Activated T-cell treated with anti-CD3 and anti-CD28 coated beads for 48 hours (primary cell): ENCODE measurements at regions not wholly inside any gene's neighbourhood (a gene's known extent, or its start where the extent isn't known, plus 50 kb on each side); places are given as distances from the start of the nearest gene placed in this dataset.
"Not testable (repeated sequence)": the region's sequence is repeated elsewhere in the genome, so short reads cannot be mapped to it uniquely, and the experiment has no call there.

ENCODE experiments used
- DNase-seq: peaks from one replicate; pipeline ENCODE4 v3.0.0-alpha.2; 2020; ENCODE audit warnings: low read depth

DNA sequence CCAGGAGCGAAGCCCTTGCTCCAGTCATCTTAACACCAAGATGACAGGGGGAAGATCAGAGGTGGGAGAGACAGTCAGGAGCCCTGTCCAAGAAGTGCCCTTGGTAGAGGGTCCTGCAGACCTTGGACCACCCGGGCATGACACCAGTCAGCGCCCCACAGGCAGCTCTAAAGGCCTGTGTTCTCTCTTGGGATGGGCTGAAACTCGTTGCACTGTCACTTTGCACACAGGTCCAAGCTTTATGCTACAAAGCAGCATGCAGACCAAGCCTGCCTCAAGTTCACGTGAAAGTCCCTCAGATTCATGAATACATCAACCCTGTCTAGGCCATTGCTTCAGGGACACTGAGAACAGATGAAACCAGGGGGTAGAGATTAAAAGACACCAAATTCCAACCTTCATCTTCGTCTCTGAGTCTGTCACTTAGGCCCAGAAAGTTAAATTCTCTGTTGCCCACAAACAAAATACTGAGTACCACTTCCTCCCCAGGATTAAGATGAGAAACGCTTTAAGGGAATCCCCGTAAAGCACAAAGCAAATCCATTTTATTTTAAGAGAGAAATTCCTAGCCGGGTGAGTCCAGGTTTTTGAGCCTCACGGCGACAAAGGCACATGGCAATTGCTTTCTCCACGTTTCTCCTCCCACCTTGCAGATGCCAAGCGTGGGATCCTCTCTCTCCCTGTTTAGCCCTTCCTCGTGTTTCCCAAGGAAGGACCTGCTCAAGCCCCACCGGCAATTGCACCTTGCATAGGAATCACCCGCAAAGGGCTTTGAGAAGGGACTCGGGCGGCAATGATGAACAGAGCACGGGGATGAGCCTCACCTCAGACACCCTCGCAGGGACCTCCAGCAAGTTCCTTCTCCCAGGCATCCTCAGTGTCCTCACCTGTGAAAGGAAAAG, 75.0 kb upstream of the ID2 start:
- no peak for DNase-seq

GRCh38 chr2:8607606-8608005, 74.2 kb upstream of the ID2 start:
- no peak for DNase-seq

- DNase-seq: no peak
These were observed 73.4 kb upstream of the ID2 start for GRCh38 chr2:8608411-8608954.

DNA sequence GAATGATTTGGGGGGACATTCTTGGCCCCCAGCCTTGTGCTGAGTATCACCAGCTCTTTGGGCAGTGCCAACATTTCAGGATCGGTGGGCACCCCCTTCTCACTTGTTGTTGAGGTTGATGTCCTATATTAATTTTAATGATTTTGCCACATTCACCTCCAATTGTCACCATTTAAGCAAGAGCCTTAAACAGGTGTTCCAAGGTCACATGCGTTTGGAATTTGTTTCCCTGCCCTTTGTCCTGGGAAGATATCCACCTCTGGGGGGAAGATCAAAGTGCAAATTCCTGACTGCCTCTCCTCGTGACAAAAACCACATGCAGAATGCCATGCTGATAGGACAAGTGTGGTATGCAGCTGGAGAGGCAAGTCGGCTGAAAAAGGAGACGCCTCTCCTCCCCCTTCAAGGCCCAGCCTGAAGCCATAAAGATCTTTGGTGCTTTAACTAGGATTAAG, 72.5 kb upstream of the ID2 start:
- DNase-seq: no peak

GRCh38 chr2:8610775-8611174, 71.1 kb upstream of the ID2 start:
- DNase-seq: not testable (repeated sequence)

DNA sequence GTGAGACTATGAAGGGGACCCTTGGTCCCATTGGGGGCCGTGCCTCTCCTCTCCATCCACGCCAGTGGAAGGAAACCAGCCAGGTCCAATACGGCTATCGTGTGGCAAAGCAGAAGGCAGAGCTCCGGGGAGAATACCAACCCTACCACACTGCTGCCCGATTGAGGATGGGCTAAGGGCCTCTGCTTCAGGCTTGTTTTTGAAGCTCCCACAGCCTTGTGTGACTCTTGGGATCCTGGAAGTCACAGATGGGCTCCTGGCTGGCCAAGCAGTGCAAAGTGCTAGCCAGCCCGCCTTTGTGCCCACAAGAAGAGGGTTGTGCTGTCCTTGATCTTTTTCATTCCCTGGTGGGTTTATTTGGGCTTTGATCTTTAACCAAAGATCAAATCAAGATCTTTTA, 70.6 kb upstream of the ID2 start:
- DNase-seq: no peak

- DNase-seq: no peak
These were observed 70.2 kb upstream of the ID2 start for GRCh38 chr2:8611700-8612099.

- no peak for DNase-seq
These were observed 69.1 kb upstream of the ID2 start for GRCh38 chr2:8612734-8613179.

- not testable (repeated sequence) for DNase-seq
These were observed 68.5 kb upstream of the ID2 start for GRCh38 chr2:8613207-8613999.

DNA sequence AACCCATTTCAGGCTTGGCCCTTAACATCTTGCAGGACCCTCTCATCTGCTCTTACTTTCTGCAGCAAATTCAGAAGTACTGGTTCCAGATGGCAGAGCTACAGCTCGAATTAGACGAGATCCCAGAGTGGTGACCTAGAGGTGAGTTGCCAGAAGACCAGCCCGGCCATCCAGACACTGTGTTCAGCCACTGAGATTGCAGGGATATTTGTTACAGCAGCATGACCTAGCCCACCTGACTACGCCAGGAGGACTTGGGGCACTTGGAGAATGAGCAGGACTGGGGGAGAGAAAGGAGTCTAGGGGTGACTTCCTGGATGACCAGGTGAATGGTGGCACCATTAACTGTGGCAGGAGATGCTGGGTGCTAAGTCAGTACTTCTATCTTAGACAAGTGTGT, 67.2 kb upstream of the ID2 start:
- DNase-seq: no peak

DNA sequence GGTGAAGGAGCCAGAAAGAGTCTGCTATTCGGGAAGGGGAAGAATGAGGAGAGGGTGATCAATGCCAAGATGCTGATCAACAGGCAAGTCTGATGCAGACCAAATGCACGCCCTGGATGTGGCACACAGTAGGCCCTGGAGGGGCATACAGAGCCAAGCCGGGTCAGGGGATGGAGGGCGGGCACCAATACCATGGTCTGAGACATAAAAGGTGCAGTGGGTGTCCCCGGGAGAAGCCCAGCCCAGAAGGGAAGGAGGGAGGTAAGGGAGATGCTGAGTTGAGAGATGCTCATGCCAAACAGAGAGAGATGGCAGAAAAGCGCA, 66.6 kb upstream of the ID2 start:
- DNase-seq: no peak

DNA sequence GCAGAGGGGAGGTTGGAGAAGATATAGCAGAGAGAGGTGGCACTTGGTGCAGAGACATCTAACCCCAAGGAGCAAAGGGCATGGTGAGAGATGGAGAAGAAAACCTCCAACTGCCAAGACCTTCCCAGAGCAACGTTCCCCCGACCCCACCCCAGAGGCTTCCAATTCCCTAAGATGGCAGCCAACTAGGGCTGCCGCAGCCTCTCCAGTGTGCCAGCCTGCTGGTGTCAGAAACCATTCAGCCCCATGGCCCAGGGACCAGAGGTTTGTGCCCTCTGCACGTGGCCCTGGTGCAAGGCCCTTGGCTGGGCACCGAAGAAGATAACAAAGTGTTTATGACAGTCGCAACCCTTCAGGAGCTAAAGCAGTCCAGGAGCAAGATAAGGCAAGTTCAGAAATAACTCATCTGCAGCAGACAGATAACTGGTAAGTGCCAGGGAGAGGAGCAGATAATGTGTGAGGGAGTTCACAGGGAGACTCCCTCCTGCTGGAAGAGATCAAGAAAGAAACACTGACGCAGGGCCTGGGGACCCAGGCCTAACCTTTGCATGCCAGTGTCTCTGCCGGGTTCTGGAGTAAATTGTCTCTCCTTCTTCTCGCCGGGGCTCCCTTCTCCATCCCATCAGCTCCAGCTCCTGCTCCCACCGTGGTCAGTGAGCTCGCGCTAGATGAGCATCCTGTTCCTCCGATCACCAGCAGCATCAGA, 66.1 kb upstream of the ID2 start:
- no peak for DNase-seq

- DNase-seq: no peak
These were observed 64.8 kb upstream of the ID2 start for GRCh38 chr2:8617048-8617447.

DNA sequence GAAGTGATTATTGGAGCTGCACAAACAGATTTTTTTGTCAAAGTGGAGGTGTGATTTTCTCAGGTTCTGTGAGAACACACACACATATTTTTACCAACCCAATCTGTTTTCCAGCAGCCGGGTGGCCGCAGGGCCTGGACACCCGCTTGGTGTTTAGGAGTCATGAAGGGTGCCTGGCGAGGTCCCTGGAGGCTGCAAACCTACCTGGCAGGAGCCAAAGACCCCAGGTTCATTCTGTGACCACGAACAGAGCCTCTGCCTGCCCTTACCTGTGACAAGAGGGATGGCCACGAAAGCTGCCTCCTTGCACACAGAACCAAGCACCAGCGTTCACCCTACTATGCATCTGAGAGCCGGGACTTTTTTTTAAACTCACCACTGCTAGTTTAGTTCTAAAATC, 64.3 kb upstream of the ID2 start:
- DNase-seq: no peak

- DNase-seq: no peak
These were observed 62.8 kb upstream of the ID2 start for GRCh38 chr2:8619071-8619470.

GRCh38 chr2:8620611-8621382, 61.1 kb upstream of the ID2 start:
- DNase-seq: no peak

DNA sequence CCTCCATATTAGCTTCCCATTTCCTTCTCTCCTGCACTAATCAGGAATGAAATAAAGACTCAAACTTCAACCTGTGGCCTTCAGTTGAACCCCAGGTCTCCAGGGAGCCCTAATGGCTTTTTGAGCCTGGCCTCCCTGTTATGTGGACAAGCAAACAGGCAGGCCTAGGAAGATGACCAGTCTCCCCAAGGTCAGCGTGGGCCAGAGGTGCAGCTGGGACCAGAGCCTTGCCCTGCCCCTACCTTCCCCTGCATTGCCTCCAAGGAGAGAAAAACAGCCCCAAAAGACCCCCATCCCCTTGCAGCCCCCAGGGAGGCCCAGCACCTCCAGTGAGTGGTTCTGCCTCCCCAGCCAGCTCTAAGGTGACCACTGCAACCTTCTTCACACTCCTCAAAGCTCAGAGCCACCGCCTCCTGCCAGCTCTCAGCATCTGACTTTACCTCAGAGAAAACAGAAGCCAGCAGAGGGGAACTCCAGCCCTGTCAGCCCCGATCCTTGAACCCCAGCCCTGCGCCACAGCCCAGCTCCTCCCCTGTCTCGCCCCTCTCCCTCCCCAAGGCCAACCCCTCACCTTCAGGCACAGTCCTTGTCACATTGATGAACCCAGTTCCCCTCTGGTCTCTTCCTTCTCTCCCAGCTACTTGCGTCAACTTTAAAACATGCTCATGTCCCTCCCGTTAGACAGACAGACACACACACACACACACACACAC, 59.5 kb upstream of the ID2 start:
- DNase-seq: no peak

DNA sequence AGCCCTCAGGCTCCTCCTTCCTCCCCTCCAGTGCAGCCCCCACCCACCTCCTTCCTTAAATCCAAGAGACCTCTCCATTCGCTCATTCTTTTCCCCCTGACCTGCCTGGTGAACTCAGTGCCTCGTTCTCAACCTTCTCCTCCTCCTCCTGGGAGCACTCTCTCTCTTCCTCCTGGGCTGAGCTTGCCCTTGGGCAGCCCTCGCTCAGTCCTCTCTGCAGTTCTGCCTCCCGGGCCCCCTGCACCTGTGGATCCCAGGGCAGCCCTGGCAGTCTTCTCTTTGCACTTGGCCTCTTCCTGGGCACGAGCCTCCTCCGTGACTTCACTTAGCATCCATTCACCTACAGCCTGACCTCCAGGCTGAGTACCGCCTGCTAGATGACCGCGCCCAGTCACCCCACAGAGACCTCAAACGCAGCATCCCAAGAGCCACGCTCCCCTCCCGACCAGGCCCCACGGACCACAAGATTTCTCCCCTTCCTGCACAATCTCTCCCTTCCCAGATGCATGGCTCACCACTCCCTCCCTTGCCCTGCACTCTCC, 58.9 kb upstream of the ID2 start:
- no peak for DNase-seq

GRCh38 chr2:8623576-8623957, 58.3 kb upstream of the ID2 start:
- DNase-seq: no peak

GRCh38 chr2:8623958-8624591, 57.8 kb upstream of the ID2 start:
- DNase-seq: no peak
